Bronchial epithelial cell (primary cell): ENCODE measurements at regions not wholly inside any gene's neighbourhood (a gene's known extent, or its start where the extent isn't known, plus 50 kb on each side); places are given as distances from the start of the nearest gene placed in this dataset.

ENCODE experiments used
- DNase-seq: peaks from one replicate; pipeline ENCODE4 v3.0.0-alpha.2; 2010; ENCODE audit warnings: low read depth
- FAIRE-seq: peaks from 2 replicates; lab custom pipeline; 2011; peaks lifted over from hg19 to GRCh38; lab: Jason Lieb, UNC
- H3K27me3 ChIP-seq: 2 replicates; pipeline ENCODE4 v1.5.1; 2011; ENCODE audit warnings: low read length; ENCODE audit not compliant: control insufficient read depth, insufficient read depth
- H3K36me3 ChIP-seq: 2 replicates; pipeline ENCODE4 v1.5.1; 2011; ENCODE audit warnings: low read length; ENCODE audit not compliant: control insufficient read depth, insufficient read depth
- H3K4me3 ChIP-seq: 2 replicates; pipeline ENCODE4 v1.5.1; 2011; ENCODE audit warnings: mild to moderate bottlenecking, low read depth, low read length, control low read depth
- CTCF ChIP-seq: IDR thresholded peaks from 2 replicates; pipeline ENCODE4 v1.5.1; 2011; ENCODE audit warnings: mild to moderate bottlenecking, moderate library complexity, low read length, control low read depth, inconsistent platforms; ENCODE audit not compliant: insufficient read depth, severe bottlenecking

- FAIRE-seq, result no peak
- Histone ChIP-seq H3K27me3 (no peaks in the 10 kb centered on the region), H3K36me3 (no peaks in the 10 kb centered on the region), H3K4me3 (no peak overlapping the region)
- DNase-seq, result no peak
- TF ChIP-seq CTCF, result no peak
Observed at GRCh38 chr13:110032969-110033368, 246.6 kb upstream of the IRS2 start.

GRCh38 chr13:110030394-110030928 is 244.1 kb upstream of the IRS2 start:
- FAIRE-seq (no peak), DNase-seq (no peak)
- TF ChIP-seq CTCF, result no peak
- Histone ChIP-seq H3K4me3 (no peak overlapping the region), H3K27me3 (no peaks in the 10 kb centered on the region), H3K36me3 (no peaks in the 10 kb centered on the region)

- FAIRE-seq (no peak), DNase-seq (no peak)
- Histone ChIP-seq H3K27me3 (no peaks in the 10 kb centered on the region), H3K36me3 (no peaks in the 10 kb centered on the region), H3K4me3 (no peak overlapping the region)
- TF ChIP-seq CTCF, result no peak
Observed at GRCh38 chr13:110028838-110029621, 242.6 kb upstream of the IRS2 start.

- DNase-seq (no peak), FAIRE-seq (no peak)
- H3K27me3 ChIP-seq, result no peaks in the 10 kb centered on the region
- no peak for TF ChIP-seq CTCF
- no peak overlapping the region for H3K4me3 ChIP-seq
- no peaks in the 10 kb centered on the region for H3K36me3 ChIP-seq
Observed at GRCh38 chr13:110028311-110028710, 241.9 kb upstream of the IRS2 start.

GRCh38 chr13:110027470-110028240 is 241.3 kb upstream of the IRS2 start:
- no peaks in the 10 kb centered on the region for H3K36me3 ChIP-seq
- H3K27me3 ChIP-seq, result no peaks in the 10 kb centered on the region
- TF ChIP-seq CTCF, result no peak
- FAIRE-seq (peak; percentile 95), DNase-seq (no peak)
- H3K4me3 ChIP-seq, result no peak overlapping the region
